MM.1S (cell line): ENCODE measurements at regions not wholly inside any gene's neighbourhood (a gene's known extent, or its start where the extent isn't known, plus 50 kb on each side); places are given as distances from the start of the nearest gene placed in this dataset.

Experiments
- EZH2 ChIP-seq: fragments of 300-600 bp; sonication (generic); optimal IDR thresholded peaks from 2 replicates; pipeline ENCODE3; 2017; ENCODE audit warnings: low read depth, mild to moderate bottlenecking, antibody characterized with exemption, low read length, mixed read lengths
- TF ChIP-seq, protein P1 (sequence below): fragments of 300-600 bp; sonication (generic); IDR thresholded peaks from 2 replicates; pipeline ENCODE4 v1.5.1; 2016; ENCODE audit warnings: antibody characterized with exemption, low read length, mixed read lengths

DNA sequence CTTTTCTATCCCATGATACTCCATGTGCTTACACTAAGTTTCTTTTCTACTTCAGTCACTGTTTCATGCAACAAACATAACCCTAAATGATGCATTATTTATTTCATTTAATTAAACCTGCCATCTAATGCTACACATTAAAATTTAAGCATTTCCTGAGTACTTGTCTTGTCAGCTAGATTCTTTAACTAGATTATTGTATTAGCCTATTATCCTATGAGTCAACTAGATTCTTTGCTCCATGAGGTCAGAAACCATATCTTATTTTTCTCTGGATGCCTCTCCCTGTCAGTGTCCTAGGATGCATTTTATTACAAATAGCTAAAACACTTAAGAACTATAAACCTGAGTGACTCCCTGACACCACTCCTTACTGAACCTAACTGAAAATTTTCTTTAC lies 652.4 kb downstream of the SLC4A3 start:
- TF ChIP-seq, protein P1, sequence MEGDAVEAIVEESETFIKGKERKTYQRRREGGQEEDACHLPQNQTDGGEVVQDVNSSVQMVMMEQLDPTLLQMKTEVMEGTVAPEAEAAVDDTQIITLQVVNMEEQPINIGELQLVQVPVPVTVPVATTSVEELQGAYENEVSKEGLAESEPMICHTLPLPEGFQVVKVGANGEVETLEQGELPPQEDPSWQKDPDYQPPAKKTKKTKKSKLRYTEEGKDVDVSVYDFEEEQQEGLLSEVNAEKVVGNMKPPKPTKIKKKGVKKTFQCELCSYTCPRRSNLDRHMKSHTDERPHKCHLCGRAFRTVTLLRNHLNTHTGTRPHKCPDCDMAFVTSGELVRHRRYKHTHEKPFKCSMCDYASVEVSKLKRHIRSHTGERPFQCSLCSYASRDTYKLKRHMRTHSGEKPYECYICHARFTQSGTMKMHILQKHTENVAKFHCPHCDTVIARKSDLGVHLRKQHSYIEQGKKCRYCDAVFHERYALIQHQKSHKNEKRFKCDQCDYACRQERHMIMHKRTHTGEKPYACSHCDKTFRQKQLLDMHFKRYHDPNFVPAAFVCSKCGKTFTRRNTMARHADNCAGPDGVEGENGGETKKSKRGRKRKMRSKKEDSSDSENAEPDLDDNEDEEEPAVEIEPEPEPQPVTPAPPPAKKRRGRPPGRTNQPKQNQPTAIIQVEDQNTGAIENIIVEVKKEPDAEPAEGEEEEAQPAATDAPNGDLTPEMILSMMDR: no peak
- TF ChIP-seq EZH2: no peak
